HCT116 (cell line): ENCODE measurements at regions not wholly inside any gene's neighbourhood (a gene's known extent, or its start where the extent isn't known, plus 50 kb on each side); places are given as distances from the start of the nearest gene placed in this dataset.

Experiments used
- ATAC-seq: fragments of 200-7000 bp; cut with Tn5 transposase; 2 replicates; pipeline ENCODE4 v1.9.1; 2020; ENCODE audit warnings: mild to moderate bottlenecking, moderate library complexity
- BruUV-seq: library from RNA; stranded (reverse); fragments of 400-500 nt; replicated peaks from 2 replicates; lab custom pipeline; 2021; lab: Mats Ljungman, UMichigan
- CTCF ChIA-PET: fragments of 300-600 bp; sonication (Branson Sonifier 250); formaldehyde crosslinking; loops from one replicate; lab custom pipeline; 2021; ENCODE audit warnings: antibody characterized with exemption; lab: Charles Lee
- POLR2A ChIA-PET: fragments of 300-600, 350-600 bp; sonication (Branson Sonifier 250); formaldehyde crosslinking; loops from one replicate; lab custom pipeline; 2021; ENCODE audit warnings: antibody characterized with exemption; lab: Charles Lee
- RAD21 ChIA-PET, 2 experiments: fragments of 300-600 bp; sonication (Branson Sonifier 250); formaldehyde crosslinking; loops; one replicate each; lab custom pipeline; 2023; ENCODE audit warnings: low total read pairs in 2 of 2; ENCODE audit not compliant: uncharacterized antibody in 2 of 2, unreplicated experiment in 2 of 2, low non-redundant PET in 1 of 2; lab: Charles Lee
- DNase-seq: peaks from one replicate; pipeline ENCODE4 v3.0.0-alpha.2; 2010; ENCODE audit warnings: low read depth, low spot score
- H2AFZ ChIP-seq: fragments of 200-600 bp; shearing (Covaris generic), sonication (generic); 2 replicates; pipeline ENCODE4 v1.6.1; 2017; ENCODE audit warnings: low read depth, mixed run types, mixed read lengths, antibody characterized with exemption, low read length; ENCODE audit not compliant: poor library complexity, severe bottlenecking
- H3K27ac ChIP-seq: 2 replicates; pipeline ENCODE4 v1.5.1; 2012; ENCODE audit warnings: low read depth, low read length
- H3K27me3 ChIP-seq: fragments of 200-600 bp; sonication (generic); 2 replicates; pipeline ENCODE4 v1.6.1; 2016; ENCODE audit warnings: mixed run types, low read length, mixed read lengths; ENCODE audit not compliant: insufficient read depth
- H3K36me3 ChIP-seq, 2 experiments: fragments of 200-500 bp in 1 of 2; fragments of 200-600 bp in 1 of 2; sonication (Bioruptor generic) in 1 of 2; sonication (generic) in 1 of 2; 2 replicates each; pipeline versions ENCODE4 v1.5.1 to v1.6.1; 2014 to 2016; ENCODE audit warnings: low read length in 2 of 2, inconsistent platforms in 1 of 2, mixed read lengths in 1 of 2, mixed run types in 1 of 2; ENCODE audit not compliant: insufficient read depth in 2 of 2, control insufficient read depth in 1 of 2
- H3K4me1 ChIP-seq, 2 experiments: fragments of 200-600 bp in 1 of 2; sonication (generic) in 1 of 2; 2 replicates each; pipeline versions ENCODE4 v1.5.1 to v1.6.1; 2012 to 2017; ENCODE audit warnings: low read length in 2 of 2, inconsistent platforms in 1 of 2, mild to moderate bottlenecking in 1 of 2, mixed read lengths in 1 of 2, mixed run types in 1 of 2, moderate library complexity in 1 of 2; ENCODE audit not compliant: insufficient read depth in 2 of 2, control insufficient read depth in 1 of 2
- H3K4me2 ChIP-seq: fragments of 200-600 bp; sonication (generic); 2 replicates; pipeline ENCODE4 v1.6.1; 2017; ENCODE audit warnings: mixed run types, low read length, mixed read lengths
- H3K4me3 ChIP-seq, 2 experiments: fragments of 200-600 bp in 1 of 2; sonication (generic) in 1 of 2; replicated peaks in 1 of 2; 2 replicates each; pipeline ENCODE4 v1.5.1; 2011 to 2016; ENCODE audit warnings: low read length in 2 of 2, control low read depth in 1 of 2, low read depth in 1 of 2, mild to moderate bottlenecking in 1 of 2, mixed read lengths in 1 of 2, mixed run types in 1 of 2
- H3K79me2 ChIP-seq: fragments of 200-600 bp; sonication (generic); 2 replicates; pipeline ENCODE4 v1.6.1; 2017; ENCODE audit warnings: mild to moderate bottlenecking, mixed run types, low read length, moderate library complexity, mixed read lengths; ENCODE audit not compliant: insufficient read depth
- H3K9ac ChIP-seq: fragments of 200-600 bp; sonication (generic); 2 replicates; pipeline ENCODE4 v1.6.1; 2016; ENCODE audit warnings: low read length, mixed read lengths
- H3K9me2 ChIP-seq: fragments of 200-600 bp; sonication (generic), shearing (Covaris generic); 2 replicates; pipeline ENCODE4 v1.6.1; 2017; ENCODE audit warnings: mixed run types, mild to moderate bottlenecking, moderate library complexity; ENCODE audit not compliant: insufficient read depth
- H3K9me3 ChIP-seq, 2 experiments: fragments of 200-500 bp in 1 of 2; fragments of 200-600 bp in 1 of 2; sonication (Bioruptor generic) in 1 of 2; sonication (generic) in 1 of 2; 2 replicates each; pipeline ENCODE4 v1.6.1; 2014 to 2017; ENCODE audit warnings: low read length in 2 of 2, mixed read lengths in 2 of 2, inconsistent platforms in 1 of 2, low read depth in 1 of 2, mild to moderate bottlenecking in 1 of 2, mixed run types in 1 of 2, moderate library complexity in 1 of 2; ENCODE audit not compliant: control insufficient read depth in 1 of 2, insufficient read depth in 1 of 2
- H4K20me1 ChIP-seq: fragments of 200-600 bp; sonication (generic), shearing (Covaris generic); 2 replicates; pipeline ENCODE4 v1.6.1; 2017; ENCODE audit warnings: mixed run types, mild to moderate bottlenecking, moderate library complexity; ENCODE audit not compliant: insufficient read depth
- ATF3 ChIP-seq: IDR thresholded peaks from 2 replicates; pipeline ENCODE4 v1.6.1; 2012
- CBX3 ChIP-seq: IDR thresholded peaks from 2 replicates; pipeline ENCODE4 v1.6.1; 2012; ENCODE audit warnings: low read depth
- CEBPB ChIP-seq: IDR thresholded peaks from 2 replicates; pipeline ENCODE4 v1.6.1; 2012; ENCODE audit warnings: low read depth
- EGR1 ChIP-seq: IDR thresholded peaks from 2 replicates; pipeline ENCODE4 v1.6.1; 2012; ENCODE audit warnings: low read depth
- ELF1 ChIP-seq: IDR thresholded peaks from 2 replicates; pipeline ENCODE4 v1.6.1; 2012; ENCODE audit warnings: low read depth, borderline replicate concordance
- EZH2 ChIP-seq: fragments of 200-600 bp; sonication (generic); IDR thresholded peaks from 2 replicates; pipeline ENCODE4 v1.6.1; 2017; ENCODE audit warnings: antibody characterized with exemption, mixed run types
- FOSL1 ChIP-seq: IDR thresholded peaks from 2 replicates; pipeline ENCODE4 v1.6.1; 2012; ENCODE audit warnings: low read depth
- JUND ChIP-seq: IDR thresholded peaks from 2 replicates; pipeline ENCODE4 v1.6.1; 2012
- MAX ChIP-seq: IDR thresholded peaks from 2 replicates; pipeline ENCODE4 v1.6.1; 2012
- POLR2A ChIP-seq: IDR thresholded peaks from 2 replicates; pipeline ENCODE4 v1.7.0; 2011; ENCODE audit warnings: borderline replicate concordance; ENCODE audit not compliant: insufficient read depth, insufficient read length; ENCODE audit errors: extremely low read depth
- SP1 ChIP-seq: IDR thresholded peaks from 2 replicates; pipeline ENCODE4 v1.6.1; 2012; ENCODE audit warnings: low read depth
- SRF ChIP-seq: IDR thresholded peaks from 2 replicates; pipeline ENCODE4 v1.6.1; 2012; ENCODE audit warnings: low read depth
- TCF7L2 ChIP-seq: IDR thresholded peaks from 2 replicates; pipeline ENCODE4 v1.7.0; 2011; ENCODE audit warnings: borderline replicate concordance, inconsistent platforms; ENCODE audit not compliant: insufficient read depth, insufficient read length; ENCODE audit errors: extremely low read depth
- YY1 ChIP-seq: IDR thresholded peaks from 2 replicates; pipeline ENCODE4 v1.6.1; 2011; ENCODE audit warnings: low read length, low read depth, moderate library complexity, mild to moderate bottlenecking; ENCODE audit not compliant: insufficient replicate concordance; ENCODE audit errors: extremely low read depth
- ZBTB33 ChIP-seq: IDR thresholded peaks from 2 replicates; pipeline ENCODE4 v1.6.1; 2011; ENCODE audit warnings: mild to moderate bottlenecking, low read length, moderate library complexity; ENCODE audit not compliant: insufficient replicate concordance; ENCODE audit errors: extremely low read depth
- ZFX ChIP-seq: fragments of 450-650 bp; IDR thresholded peaks from 2 replicates; pipeline ENCODE4 v1.6.1; 2017
- ZNF274 ChIP-seq: fragments of 200-500 bp; sonication (Bioruptor generic); IDR thresholded peaks from 2 replicates; pipeline ENCODE4 v1.6.1; 2014; ENCODE audit warnings: mild to moderate bottlenecking, low read depth, low read length, inconsistent platforms
- intact Hi-C: fragments of 100-400 bp; cut with micrococcal nuclease; formaldehyde crosslinking; loops from 2 replicates; pipeline ENCODE4 v1.10.0; 2022

GRCh38 chr5:91271999-91272398 is 111.1 kb downstream of the ARRDC3 start:
- Histone ChIP-seq H3K27me3 (no peaks in the 10 kb centered on the region), H3K79me2 (no peaks in the 10 kb centered on the region), H3K9me3 (no peaks in the 10 kb centered on the region), H3K9ac (no peak overlapping the region), H3K9me2 (no peaks in the 10 kb centered on the region)
- RAD21 ChIA-PET = no interaction called here
- no peak for TF ChIP-seq EZH2
- no peak for TF ChIP-seq EGR1
- TF ChIP-seq YY1 = no peak
- TF ChIP-seq CBX3 = no peak
- no peak for TF ChIP-seq TCF7L2
- TF ChIP-seq POLR2A = no peak
- TF ChIP-seq ZNF274 = no peak
- TF ChIP-seq MAX = no peak
- no peak for TF ChIP-seq CEBPB
- no peak for TF ChIP-seq ATF3
- TF ChIP-seq SRF = no peak
- TF ChIP-seq ZFX = no peak
- no peak for TF ChIP-seq ELF1
- TF ChIP-seq, all 23 proteins: peak for 0
- CTCF ChIA-PET = interaction anchor here (1.7 kb wide), 1 partner anchor 113 kb away, joined by 5 read pairs; no protein-coding TSS in a partner anchor
- no peak overlapping the region for H3K4me3 ChIP-seq
- no peaks in the 10 kb centered on the region for H3K36me3 ChIP-seq
- no peak overlapping the region for H3K27ac ChIP-seq
- BruUV-seq = no TSS peak
- no peaks in the 10 kb centered on the region for H4K20me1 ChIP-seq
- H3K4me1 ChIP-seq = peaks cover 3 to 19% of the 10 kb centered on the region in 2 experiments; a peak in 3 of 4 replicates
- intact Hi-C loops = no loop called here
- ATAC-seq (no peak), DNase-seq (no peak)
- POLR2A ChIA-PET = no interaction called here
- H3K4me2 ChIP-seq = no peak overlapping the region
- H2AFZ ChIP-seq = no peak overlapping the region

GRCh38 chr5:91269198-91269597 is 113.9 kb downstream of the ARRDC3 start:
- Histone ChIP-seq H3K4me1 (peaks cover 18 to 26% of the 10 kb centered on the region in 2 experiments), H2AFZ (no peak overlapping the region), H3K9me2 (no peaks in the 10 kb centered on the region), H3K27me3 (no peaks in the 10 kb centered on the region), H3K27ac (no peak overlapping the region), H4K20me1 (no peaks in the 10 kb centered on the region), H3K4me3 (no peak overlapping the region), H3K9me3 (no peaks in the 10 kb centered on the region), H3K36me3 (no peaks in the 10 kb centered on the region), H3K9ac (no peak overlapping the region), H3K4me2 (no peak overlapping the region), H3K79me2 (no peaks in the 10 kb centered on the region)
- ChIA-PET CTCF (no interaction called here), RAD21 (no interaction called here), POLR2A (interaction anchor here (1.5 kb wide), 1 partner anchor 11 kb away, joined by 6 read pairs; no protein-coding TSS in a partner anchor)
- no TSS peak for BruUV-seq
- DNase-seq (no peak), ATAC-seq (no peak)
- intact Hi-C loops = no loop called here
- TF ChIP-seq FOSL1 = no peak
- no peak for TF ChIP-seq EZH2
- TF ChIP-seq SP1 = no peak
- no peak for TF ChIP-seq ZNF274
- no peak for TF ChIP-seq POLR2A
- no peak for TF ChIP-seq ATF3
- no peak for TF ChIP-seq JUND
- TF ChIP-seq ZBTB33 = no peak
